ENCODE measurements at regions not wholly inside any gene's neighbourhood (a gene's known extent, or its start where the extent isn't known, plus 50 kb on each side); places are given as distances from the start of the nearest gene placed in this dataset.
"Not testable (repeated sequence)": the region's sequence is repeated elsewhere in the genome, so short reads cannot be mapped to it uniquely, and the experiment has no call there.

GRCh38 chr3:153906366-153906765, 214.8 kb upstream of the ARHGEF26 start:
- Mint-ChIP-seq H3K9me3 (no peaks in the 10 kb centered on the region), H3K4me1 (ENCODE audit: low read depth) (no peaks in the 10 kb centered on the region), H3K27ac (no peak overlapping the region), H3K36me3 (ENCODE audit: low read depth) (no peaks in the 10 kb centered on the region), H3K27me3 (peaks cover 10% of the 10 kb centered on the region), H3K4me3 (no peak overlapping the region)
- DNase-seq: no peak

GRCh38 chr3:153910387-153910786, 210.8 kb upstream of the ARHGEF26 start:
- Mint-ChIP-seq H3K9me3 (no peaks in the 10 kb centered on the region), H3K4me3 (no peak overlapping the region), H3K27ac (no peak overlapping the region), H3K36me3 (ENCODE audit: low read depth) (no peaks in the 10 kb centered on the region), H3K27me3 (peaks cover 12% of the 10 kb centered on the region), H3K4me1 (ENCODE audit: low read depth) (no peaks in the 10 kb centered on the region)
- no peak for DNase-seq

- H3K9me3 Mint-ChIP-seq: no peaks in the 10 kb centered on the region
- DNase-seq: no peak
- no peak overlapping the region for H3K4me3 Mint-ChIP-seq
- no peaks in the 10 kb centered on the region for H3K4me1 Mint-ChIP-seq (ENCODE audit: low read depth)
- H3K27me3 Mint-ChIP-seq: peaks cover 12% of the 10 kb centered on the region
- H3K36me3 Mint-ChIP-seq (ENCODE audit: low read depth): no peaks in the 10 kb centered on the region
- no peak overlapping the region for H3K27ac Mint-ChIP-seq
Observed at GRCh38 chr3:153911116-153911515, 210.1 kb upstream of the ARHGEF26 start.

- H3K4me3 Mint-ChIP-seq: no peak overlapping the region
Observed at GRCh38 chr3:153919773-153920172, 201.4 kb upstream of the ARHGEF26 start.

GRCh38 chr3:153921826-153922225, 199.4 kb upstream of the ARHGEF26 start:
- Mint-ChIP-seq H3K27me3 (peaks cover 11% of the 10 kb centered on the region), H3K4me1 (ENCODE audit: low read depth) (no peaks in the 10 kb centered on the region), H3K27ac (no peak overlapping the region), H3K4me3 (no peak overlapping the region), H3K9me3 (no peaks in the 10 kb centered on the region), H3K36me3 (ENCODE audit: low read depth) (no peaks in the 10 kb centered on the region)
- no peak for DNase-seq

More at GRCh38 chr3:153919773-153920172, 201.4 kb upstream of the ARHGEF26 start:
- DNase-seq: no peak
- Mint-ChIP-seq H3K27me3 (peaks cover 11% of the 10 kb centered on the region), H3K36me3 (ENCODE audit: low read depth) (no peaks in the 10 kb centered on the region), H3K27ac (no peak overlapping the region), H3K4me1 (ENCODE audit: low read depth) (no peaks in the 10 kb centered on the region), H3K9me3 (no peaks in the 10 kb centered on the region)

GRCh38 chr3:153925841-153926514, 195.2 kb upstream of the ARHGEF26 start:
- H3K36me3 Mint-ChIP-seq (ENCODE audit: low read depth): no peaks in the 10 kb centered on the region
- H3K4me1 Mint-ChIP-seq (ENCODE audit: low read depth): no peaks in the 10 kb centered on the region
- no peak overlapping the region for H3K4me3 Mint-ChIP-seq
- H3K9me3 Mint-ChIP-seq: no peaks in the 10 kb centered on the region
- peaks cover 2% of the 10 kb centered on the region for H3K27me3 Mint-ChIP-seq
- H3K27ac Mint-ChIP-seq: no peak overlapping the region
- no peak for DNase-seq

GRCh38 chr3:153927107-153927506, 194.1 kb upstream of the ARHGEF26 start:
- H3K27me3 Mint-ChIP-seq: peaks cover 6% of the 10 kb centered on the region
- H3K4me3 Mint-ChIP-seq: no peak overlapping the region
- no peak for DNase-seq
- no peaks in the 10 kb centered on the region for H3K36me3 Mint-ChIP-seq (ENCODE audit: low read depth)
- H3K9me3 Mint-ChIP-seq: no peaks in the 10 kb centered on the region
- no peak overlapping the region for H3K27ac Mint-ChIP-seq
- H3K4me1 Mint-ChIP-seq (ENCODE audit: low read depth): no peaks in the 10 kb centered on the region

- no peak for DNase-seq
- no peak overlapping the region for H3K4me3 Mint-ChIP-seq
- H3K27me3 Mint-ChIP-seq: peaks cover 8% of the 10 kb centered on the region
- H3K9me3 Mint-ChIP-seq: no peaks in the 10 kb centered on the region
- no peak overlapping the region for H3K27ac Mint-ChIP-seq
- no peaks in the 10 kb centered on the region for H3K36me3 Mint-ChIP-seq (ENCODE audit: low read depth)
- no peaks in the 10 kb centered on the region for H3K4me1 Mint-ChIP-seq (ENCODE audit: low read depth)
Observed at GRCh38 chr3:153928851-153929250, 192.3 kb upstream of the ARHGEF26 start.

- not testable (repeated sequence) for DNase-seq; H3K4me1 Mint-ChIP-seq (ENCODE audit: low read depth); H3K27ac Mint-ChIP-seq; H3K4me3 Mint-ChIP-seq; H3K36me3 Mint-ChIP-seq (ENCODE audit: low read depth); H3K27me3 Mint-ChIP-seq; H3K9me3 Mint-ChIP-seq
Observed at GRCh38 chr3:153933481-153933880, 187.7 kb upstream of the ARHGEF26 start.

- no peak for DNase-seq
- H3K27me3 Mint-ChIP-seq: peaks cover 14% of the 10 kb centered on the region
- no peak overlapping the region for H3K27ac Mint-ChIP-seq
- H3K4me3 Mint-ChIP-seq: no peak overlapping the region
- no peaks in the 10 kb centered on the region for H3K4me1 Mint-ChIP-seq (ENCODE audit: low read depth)
- no peaks in the 10 kb centered on the region for H3K36me3 Mint-ChIP-seq (ENCODE audit: low read depth)
- no peaks in the 10 kb centered on the region for H3K9me3 Mint-ChIP-seq
Observed at GRCh38 chr3:153944084-153944483, 177.1 kb upstream of the ARHGEF26 start.

- no peak overlapping the region for H3K27ac Mint-ChIP-seq
- H3K4me3 Mint-ChIP-seq: no peak overlapping the region
- no peaks in the 10 kb centered on the region for H3K36me3 Mint-ChIP-seq (ENCODE audit: low read depth)
- peaks cover 21% of the 10 kb centered on the region for H3K27me3 Mint-ChIP-seq
- no peaks in the 10 kb centered on the region for H3K9me3 Mint-ChIP-seq
- DNase-seq: no peak
- no peaks in the 10 kb centered on the region for H3K4me1 Mint-ChIP-seq (ENCODE audit: low read depth)
Observed at GRCh38 chr3:153951276-153951675, 169.9 kb upstream of the ARHGEF26 start.

- Mint-ChIP-seq H3K27ac (no peak overlapping the region), H3K36me3 (ENCODE audit: low read depth) (no peaks in the 10 kb centered on the region), H3K4me3 (no peak overlapping the region), H3K4me1 (ENCODE audit: low read depth) (no peaks in the 10 kb centered on the region), H3K9me3 (no peaks in the 10 kb centered on the region), H3K27me3 (peaks cover 27% of the 10 kb centered on the region)
- no peak for DNase-seq
Observed at GRCh38 chr3:153952091-153952490, 169.1 kb upstream of the ARHGEF26 start.

- no peak for DNase-seq
- no peaks in the 10 kb centered on the region for H3K4me1 Mint-ChIP-seq (ENCODE audit: low read depth)
- H3K4me3 Mint-ChIP-seq: no peak overlapping the region
- peaks cover 10% of the 10 kb centered on the region for H3K27me3 Mint-ChIP-seq
- no peak overlapping the region for H3K27ac Mint-ChIP-seq
- H3K9me3 Mint-ChIP-seq: no peaks in the 10 kb centered on the region
- H3K36me3 Mint-ChIP-seq (ENCODE audit: low read depth): no peaks in the 10 kb centered on the region
Observed at GRCh38 chr3:153956613-153957012, 164.6 kb upstream of the ARHGEF26 start.

GRCh38 chr3:153957421-153957820, 163.8 kb upstream of the ARHGEF26 start:
- no peak overlapping the region for H3K4me3 Mint-ChIP-seq
- no peak for DNase-seq
- no peaks in the 10 kb centered on the region for H3K4me1 Mint-ChIP-seq (ENCODE audit: low read depth)
- no peaks in the 10 kb centered on the region for H3K9me3 Mint-ChIP-seq
- no peak overlapping the region for H3K27ac Mint-ChIP-seq
- H3K36me3 Mint-ChIP-seq (ENCODE audit: low read depth): no peaks in the 10 kb centered on the region
- peaks cover 10% of the 10 kb centered on the region for H3K27me3 Mint-ChIP-seq

GRCh38 chr3:153958635-153959595, 162.3 kb upstream of the ARHGEF26 start:
- Mint-ChIP-seq H3K27me3 (peaks cover 13% of the 10 kb centered on the region), H3K4me1 (ENCODE audit: low read depth) (no peaks in the 10 kb centered on the region), H3K36me3 (ENCODE audit: low read depth) (no peaks in the 10 kb centered on the region), H3K9me3 (no peaks in the 10 kb centered on the region), H3K27ac (no peak overlapping the region), H3K4me3 (no peak overlapping the region)
- DNase-seq: no peak
